ENCODE measurements at regions not wholly inside any gene's neighbourhood (a gene's known extent, or its start where the extent isn't known, plus 50 kb on each side); places are given as distances from the start of the nearest gene placed in this dataset.

DNA sequence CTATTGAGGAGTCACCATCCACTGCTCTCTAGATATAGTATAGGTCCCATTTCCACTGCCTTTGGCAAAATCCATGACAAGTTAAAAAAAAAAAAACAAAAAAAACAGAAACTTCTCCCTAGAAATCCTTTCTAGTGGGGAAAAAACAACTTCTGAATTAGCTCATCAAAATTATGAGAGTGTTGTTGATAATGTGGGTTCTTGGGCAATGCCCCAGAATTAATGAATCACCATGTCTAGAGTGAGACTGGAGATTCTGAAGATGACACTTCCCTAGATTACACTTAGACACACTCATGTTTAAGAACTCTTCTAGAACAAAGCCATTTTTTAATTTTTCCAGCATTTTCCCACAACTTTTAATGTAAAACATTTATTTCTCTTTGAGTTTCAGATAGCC, 728.0 kb upstream of the C9orf72 start:
- Histone ChIP-seq H3K9me3 (ENCODE audit: control extremely low read depth in 1 of 5, control insufficient read depth in 4 of 5, insufficient read depth in 2 of 5, low read depth in 1 of 5, low read length in 4 of 5) (peaks cover 0 to 4% (median 0%) of the 10 kb centered on the region in 5 experiments), H3K36me3 (ENCODE audit: control insufficient read depth in 4 of 4, insufficient read depth in 4 of 4, low read length in 3 of 4) (no peaks in the 10 kb centered on the region), H3K4me3 (ENCODE audit: control insufficient read depth in 1 of 7, extremely low read depth in 1 of 7, insufficient read depth in 4 of 7, low read depth in 2 of 7, low read length in 6 of 7) (no peak overlapping the region), H3K27ac (ENCODE audit: insufficient read depth in 1 of 2, low read depth in 1 of 2, low read length in 2 of 2, poor library complexity in 1 of 2, severe bottlenecking in 2 of 2) (no peak overlapping the region), H3K27me3 (replicated peaks in 2 of 5; ENCODE audit: control insufficient read depth in 4 of 5, insufficient read depth in 5 of 5, low read length in 4 of 5) (no peaks in the 10 kb centered on the region), H3K4me1 (ENCODE audit: control extremely low read depth in 1 of 4, control insufficient read depth in 4 of 4, insufficient read depth in 4 of 4, low read length in 3 of 4) (no peaks in the 10 kb centered on the region)
- CTCF ChIA-PET, result no interaction called here
- DNase-seq, result no peak
- POLR2A ChIA-PET, result no interaction called here

DNA sequence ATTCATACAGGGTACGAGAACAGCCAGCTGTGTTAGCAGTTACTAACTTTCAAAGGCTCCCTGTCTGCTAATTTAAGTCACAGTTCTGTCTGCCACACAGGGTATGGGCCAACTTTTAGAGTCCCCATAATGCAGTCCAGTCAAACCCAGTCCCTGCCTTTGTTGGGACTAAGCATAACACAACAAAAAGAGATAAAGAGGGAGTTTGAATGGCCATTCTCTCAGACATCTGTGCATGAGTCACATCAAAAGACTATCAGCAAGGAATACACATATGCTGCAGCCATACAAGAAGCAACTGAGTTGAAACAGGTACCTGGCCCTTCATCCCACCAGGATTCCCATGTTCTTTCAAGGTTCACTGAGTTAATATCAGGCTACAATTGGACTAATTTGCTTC, 744.5 kb upstream of the C9orf72 start:
- Histone ChIP-seq H3K36me3 (ENCODE audit: control insufficient read depth in 4 of 4, insufficient read depth in 4 of 4, low read length in 3 of 4) (no peaks in the 10 kb centered on the region), H3K4me3 (ENCODE audit: control insufficient read depth in 1 of 7, extremely low read depth in 1 of 7, insufficient read depth in 4 of 7, low read depth in 2 of 7, low read length in 6 of 7) (no peak overlapping the region), H3K27me3 (replicated peaks in 2 of 5; ENCODE audit: control insufficient read depth in 4 of 5, insufficient read depth in 5 of 5, low read length in 4 of 5) (no peaks in the 10 kb centered on the region), H3K27ac (ENCODE audit: insufficient read depth in 1 of 2, low read depth in 1 of 2, low read length in 2 of 2, poor library complexity in 1 of 2, severe bottlenecking in 2 of 2) (no peak overlapping the region), H3K4me1 (ENCODE audit: control extremely low read depth in 1 of 4, control insufficient read depth in 4 of 4, insufficient read depth in 4 of 4, low read length in 3 of 4) (no peaks in the 10 kb centered on the region), H3K9me3 (ENCODE audit: control extremely low read depth in 1 of 5, control insufficient read depth in 4 of 5, insufficient read depth in 2 of 5, low read depth in 1 of 5, low read length in 4 of 5) (no peaks in the 10 kb centered on the region)
- ChIA-PET CTCF (no interaction called here), POLR2A (no interaction called here)
- no peak for DNase-seq
- 100% methylated on average over 1 of the region's 1 CpG for WGBS (ENCODE audit: insufficient coverage)

DNA sequence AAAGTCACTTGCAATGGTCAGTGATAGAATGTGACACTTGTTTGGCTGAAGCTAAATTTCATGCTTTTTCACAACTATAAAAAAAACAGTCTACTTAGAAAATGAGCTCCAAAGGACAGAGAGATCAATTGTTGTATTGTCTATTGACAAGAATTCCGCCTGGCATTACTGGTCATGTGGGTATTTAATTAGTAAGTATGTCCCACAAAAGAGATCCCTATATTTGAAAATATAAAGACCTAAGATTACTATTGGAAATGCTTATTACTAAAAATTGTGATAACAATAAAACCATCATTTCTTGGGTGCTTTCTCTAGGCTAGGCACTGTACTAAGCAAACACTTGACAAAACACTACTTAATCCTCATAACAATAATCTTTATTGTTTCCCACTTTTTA, 745.2 kb upstream of the C9orf72 start:
- POLR2A ChIA-PET, result no interaction called here
- Histone ChIP-seq H3K9me3 (ENCODE audit: control extremely low read depth in 1 of 5, control insufficient read depth in 4 of 5, insufficient read depth in 2 of 5, low read depth in 1 of 5, low read length in 4 of 5) (no peaks in the 10 kb centered on the region), H3K27ac (ENCODE audit: insufficient read depth in 1 of 2, low read depth in 1 of 2, low read length in 2 of 2, poor library complexity in 1 of 2, severe bottlenecking in 2 of 2) (no peak overlapping the region), H3K4me1 (ENCODE audit: control extremely low read depth in 1 of 4, control insufficient read depth in 4 of 4, insufficient read depth in 4 of 4, low read length in 3 of 4) (no peaks in the 10 kb centered on the region), H3K36me3 (ENCODE audit: control insufficient read depth in 4 of 4, insufficient read depth in 4 of 4, low read length in 3 of 4) (no peaks in the 10 kb centered on the region), H3K4me3 (ENCODE audit: control insufficient read depth in 1 of 7, extremely low read depth in 1 of 7, insufficient read depth in 4 of 7, low read depth in 2 of 7, low read length in 6 of 7) (no peak overlapping the region), H3K27me3 (replicated peaks in 2 of 5; ENCODE audit: control insufficient read depth in 4 of 5, insufficient read depth in 5 of 5, low read length in 4 of 5) (no peaks in the 10 kb centered on the region)
- no peak for DNase-seq
- no CpG with 5 or more reads among the region's 1 CpG for WGBS (ENCODE audit: insufficient coverage)
- CTCF ChIA-PET, result no interaction called here

DNA sequence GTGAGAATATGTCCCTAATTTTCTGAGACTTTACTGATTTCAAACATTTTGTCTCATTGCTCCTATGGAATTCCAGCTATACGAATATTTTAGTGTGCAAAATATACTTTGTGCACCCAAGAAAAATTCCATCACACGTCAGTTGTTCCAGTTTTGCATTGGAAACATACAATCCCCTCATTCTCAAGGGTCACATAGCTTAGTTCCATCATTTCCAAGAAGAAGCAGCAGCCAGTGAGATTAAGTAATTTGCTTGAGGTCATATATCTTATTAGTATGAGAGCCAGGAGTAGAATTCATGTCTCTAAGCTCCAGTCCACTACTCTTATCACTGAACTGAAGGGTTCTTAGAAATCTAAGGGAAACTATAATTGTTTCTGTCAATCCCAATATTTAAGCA, 746.7 kb upstream of the C9orf72 start:
- ChIA-PET POLR2A (no interaction called here), CTCF (no interaction called here)
- no peaks in the 10 kb centered on the region for H3K4me1 ChIP-seq (ENCODE audit: control extremely low read depth in 1 of 4, control insufficient read depth in 4 of 4, insufficient read depth in 4 of 4, low read length in 3 of 4)
- no peak overlapping the region for H3K4me3 ChIP-seq (ENCODE audit: control insufficient read depth in 1 of 7, extremely low read depth in 1 of 7, insufficient read depth in 4 of 7, low read depth in 2 of 7, low read length in 6 of 7)
- no peaks in the 10 kb centered on the region for H3K36me3 ChIP-seq (ENCODE audit: control insufficient read depth in 4 of 4, insufficient read depth in 4 of 4, low read length in 3 of 4)
- H3K27me3 ChIP-seq (replicated peaks in 2 of 5; ENCODE audit: control insufficient read depth in 4 of 5, insufficient read depth in 5 of 5, low read length in 4 of 5), result no peaks in the 10 kb centered on the region
- no peaks in the 10 kb centered on the region for H3K9me3 ChIP-seq (ENCODE audit: control extremely low read depth in 1 of 5, control insufficient read depth in 4 of 5, insufficient read depth in 2 of 5, low read depth in 1 of 5, low read length in 4 of 5)
- no peak overlapping the region for H3K27ac ChIP-seq (ENCODE audit: insufficient read depth in 1 of 2, low read depth in 1 of 2, low read length in 2 of 2, poor library complexity in 1 of 2, severe bottlenecking in 2 of 2)
- WGBS (ENCODE audit: insufficient coverage), result 100% methylated on average over 1 of the region's 2 CpGs
- DNase-seq, result no peak

DNA sequence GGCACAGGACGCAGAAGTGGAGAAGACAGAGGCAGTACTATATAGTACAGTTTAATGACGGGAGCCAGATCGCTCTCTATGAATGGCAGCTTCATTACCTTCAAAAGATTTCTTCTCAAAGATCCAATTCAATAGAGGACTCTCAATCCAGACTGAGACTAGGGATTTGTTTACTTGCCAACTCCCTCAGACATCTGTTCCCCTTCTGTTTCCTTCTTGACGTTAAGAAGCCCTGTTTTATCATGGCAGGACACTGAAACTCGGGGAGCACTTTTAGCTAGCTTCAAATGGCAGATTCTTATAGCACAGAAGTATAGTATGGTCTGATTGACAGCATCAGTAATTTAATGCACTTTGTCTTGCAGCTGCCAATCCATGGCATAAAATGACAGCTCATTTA, 747.3 kb upstream of the C9orf72 start:
- no peak overlapping the region for H3K27ac ChIP-seq (ENCODE audit: insufficient read depth in 1 of 2, low read depth in 1 of 2, low read length in 2 of 2, poor library complexity in 1 of 2, severe bottlenecking in 2 of 2)
- POLR2A ChIA-PET, result no interaction called here
- WGBS (ENCODE audit: insufficient coverage), result 93% methylated on average over 3 of the region's 5 CpGs
- no peak for DNase-seq
- no peaks in the 10 kb centered on the region for H3K27me3 ChIP-seq (replicated peaks in 2 of 5; ENCODE audit: control insufficient read depth in 4 of 5, insufficient read depth in 5 of 5, low read length in 4 of 5)
- no peaks in the 10 kb centered on the region for H3K9me3 ChIP-seq (ENCODE audit: control extremely low read depth in 1 of 5, control insufficient read depth in 4 of 5, insufficient read depth in 2 of 5, low read depth in 1 of 5, low read length in 4 of 5)
- no peaks in the 10 kb centered on the region for H3K4me1 ChIP-seq (ENCODE audit: control extremely low read depth in 1 of 4, control insufficient read depth in 4 of 4, insufficient read depth in 4 of 4, low read length in 3 of 4)
- no peaks in the 10 kb centered on the region for H3K36me3 ChIP-seq (ENCODE audit: control insufficient read depth in 4 of 4, insufficient read depth in 4 of 4, low read length in 3 of 4)
- CTCF ChIA-PET, result no interaction called here
- H3K4me3 ChIP-seq (ENCODE audit: control insufficient read depth in 1 of 7, extremely low read depth in 1 of 7, insufficient read depth in 4 of 7, low read depth in 2 of 7, low read length in 6 of 7), result no peak overlapping the region

DNA sequence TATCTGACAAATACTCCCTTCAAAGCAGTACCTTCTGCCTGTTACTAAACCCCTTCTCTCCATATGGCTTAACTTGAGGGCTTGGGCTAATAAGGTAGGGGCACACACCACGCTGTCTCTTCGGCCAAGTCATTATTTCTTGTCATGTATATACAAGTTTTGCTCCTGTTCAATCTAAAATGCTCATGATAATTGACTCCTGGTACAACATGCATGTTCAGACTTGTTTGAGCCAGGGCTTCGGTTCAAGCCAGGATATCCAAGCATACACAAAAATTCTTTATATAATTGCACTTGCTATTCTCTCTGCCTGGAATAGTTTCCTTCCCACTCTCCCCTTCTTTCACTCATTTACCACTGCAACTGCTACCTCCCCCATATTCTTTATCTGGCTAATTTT, 756.0 kb upstream of the C9orf72 start:
- ChIA-PET CTCF (no interaction called here), POLR2A (no interaction called here)
- no peak overlapping the region for H3K4me3 ChIP-seq (ENCODE audit: control insufficient read depth in 1 of 7, extremely low read depth in 1 of 7, insufficient read depth in 4 of 7, low read depth in 2 of 7, low read length in 6 of 7)
- no peaks in the 10 kb centered on the region for H3K36me3 ChIP-seq (ENCODE audit: control insufficient read depth in 4 of 4, insufficient read depth in 4 of 4, low read length in 3 of 4)
- 100% methylated on average over 3 of the region's 3 CpGs for WGBS (ENCODE audit: insufficient coverage)
- no peak overlapping the region for H3K27ac ChIP-seq (ENCODE audit: insufficient read depth in 1 of 2, low read depth in 1 of 2, low read length in 2 of 2, poor library complexity in 1 of 2, severe bottlenecking in 2 of 2)
- peaks cover 0 to 1% (median 0%) of the 10 kb centered on the region in 5 experiments for H3K9me3 ChIP-seq (ENCODE audit: control extremely low read depth in 1 of 5, control insufficient read depth in 4 of 5, insufficient read depth in 2 of 5, low read depth in 1 of 5, low read length in 4 of 5)
- H3K27me3 ChIP-seq (replicated peaks in 2 of 5; ENCODE audit: control insufficient read depth in 4 of 5, insufficient read depth in 5 of 5, low read length in 4 of 5), result no peaks in the 10 kb centered on the region
- no peaks in the 10 kb centered on the region for H3K4me1 ChIP-seq (ENCODE audit: control extremely low read depth in 1 of 4, control insufficient read depth in 4 of 4, insufficient read depth in 4 of 4, low read length in 3 of 4)
- DNase-seq, result no peak

DNA sequence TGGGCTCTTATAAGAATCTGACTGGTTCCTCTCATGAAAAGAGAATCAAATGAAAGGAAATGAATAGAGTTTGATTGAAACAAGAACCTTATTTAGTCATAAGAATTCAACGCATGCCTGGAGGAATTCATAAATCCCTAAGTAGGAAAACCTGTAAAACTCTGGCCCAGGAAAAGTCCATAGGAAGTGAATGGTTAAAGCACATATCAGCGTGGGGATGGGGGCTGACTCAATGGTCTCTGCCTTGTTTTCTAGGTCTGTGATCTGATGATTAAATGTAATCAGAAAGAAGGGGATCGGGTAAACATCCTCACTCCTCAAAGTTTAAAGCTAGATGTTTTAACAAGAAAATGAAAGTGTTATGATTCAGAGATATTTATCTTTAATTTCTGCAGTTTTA, 759.4 kb upstream of the C9orf72 start:
- Histone ChIP-seq H3K27ac (ENCODE audit: insufficient read depth in 1 of 2, low read depth in 1 of 2, low read length in 2 of 2, poor library complexity in 1 of 2, severe bottlenecking in 2 of 2) (no peak overlapping the region), H3K9me3 (ENCODE audit: control extremely low read depth in 1 of 5, control insufficient read depth in 4 of 5, insufficient read depth in 2 of 5, low read depth in 1 of 5, low read length in 4 of 5) (no peaks in the 10 kb centered on the region), H3K4me1 (ENCODE audit: control extremely low read depth in 1 of 4, control insufficient read depth in 4 of 4, insufficient read depth in 4 of 4, low read length in 3 of 4) (no peaks in the 10 kb centered on the region), H3K36me3 (ENCODE audit: control insufficient read depth in 4 of 4, insufficient read depth in 4 of 4, low read length in 3 of 4) (no peaks in the 10 kb centered on the region), H3K4me3 (ENCODE audit: control insufficient read depth in 1 of 7, extremely low read depth in 1 of 7, insufficient read depth in 4 of 7, low read depth in 2 of 7, low read length in 6 of 7) (no peak overlapping the region), H3K27me3 (replicated peaks in 2 of 5; ENCODE audit: control insufficient read depth in 4 of 5, insufficient read depth in 5 of 5, low read length in 4 of 5) (no peaks in the 10 kb centered on the region)
- ChIA-PET POLR2A (no interaction called here), CTCF (no interaction called here)
- WGBS (ENCODE audit: insufficient coverage), result 50% methylated on average over 1 of the region's 3 CpGs
- no peak for DNase-seq

DNA sequence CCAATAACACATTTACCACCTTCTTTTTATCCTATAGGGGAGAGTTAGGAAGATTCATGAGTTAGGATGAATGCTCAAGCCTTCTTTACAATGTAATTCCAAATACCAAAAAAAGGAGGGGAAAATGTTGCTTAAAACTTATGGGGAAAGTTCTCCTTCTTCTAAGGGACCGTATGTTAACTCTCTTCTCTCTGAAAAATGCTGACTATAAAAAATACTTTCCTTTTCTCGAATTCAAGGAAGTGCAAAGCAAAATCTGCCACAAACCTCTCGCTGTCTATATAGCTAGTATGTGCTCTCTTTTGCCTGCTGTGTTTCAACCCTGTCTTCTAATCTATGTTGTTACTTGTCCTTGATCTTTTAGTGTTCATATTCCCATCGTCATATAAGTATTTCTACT, 768.6 kb upstream of the C9orf72 start:
- Histone ChIP-seq H3K9me3 (ENCODE audit: control extremely low read depth in 1 of 5, control insufficient read depth in 4 of 5, insufficient read depth in 2 of 5, low read depth in 1 of 5, low read length in 4 of 5) (no peaks in the 10 kb centered on the region), H3K4me3 (ENCODE audit: control insufficient read depth in 1 of 7, extremely low read depth in 1 of 7, insufficient read depth in 4 of 7, low read depth in 2 of 7, low read length in 6 of 7) (no peak overlapping the region), H3K4me1 (ENCODE audit: control extremely low read depth in 1 of 4, control insufficient read depth in 4 of 4, insufficient read depth in 4 of 4, low read length in 3 of 4) (no peaks in the 10 kb centered on the region), H3K27ac (ENCODE audit: insufficient read depth in 1 of 2, low read depth in 1 of 2, low read length in 2 of 2, poor library complexity in 1 of 2, severe bottlenecking in 2 of 2) (no peak overlapping the region), H3K27me3 (replicated peaks in 2 of 5; ENCODE audit: control insufficient read depth in 4 of 5, insufficient read depth in 5 of 5, low read length in 4 of 5) (no peaks in the 10 kb centered on the region), H3K36me3 (ENCODE audit: control insufficient read depth in 4 of 4, insufficient read depth in 4 of 4, low read length in 3 of 4) (no peaks in the 10 kb centered on the region)
- DNase-seq, result no peak
- ChIA-PET CTCF (no interaction called here), POLR2A (no interaction called here)
- 100% methylated on average over 1 of the region's 4 CpGs for WGBS (ENCODE audit: insufficient coverage)
